ENCODE measurements at regions not wholly inside any gene's neighbourhood (a gene's known extent, or its start where the extent isn't known, plus 50 kb on each side); places are given as distances from the start of the nearest gene placed in this dataset.

GRCh38 chr10:121684276-121684675 lies 86.0 kb upstream of the FGFR2 start:
- CTCF ChIA-PET, result no interaction called here
- no TSS peak for BruUV-seq (replicated peaks)
- intact Hi-C loops (cut with micrococcal nuclease; ENCODE audit: unreplicated experiment), result no loop called here
- POLR2A ChIA-PET, result no interaction called here
- Histone ChIP-seq H3K36me3 (ENCODE audit: control insufficient read depth, insufficient read depth, low read length) (no peaks in the 10 kb centered on the region), H3K4me3 (ENCODE audit: low read depth in 2 of 2, low read length in 2 of 2) (no peak overlapping the region), H3K27ac (ENCODE audit: low read length) (no peak overlapping the region), H3K27me3 (ENCODE audit: control insufficient read depth, insufficient read depth, low read length) (peaks cover 9% of the 10 kb centered on the region), H3K9me3 (ENCODE audit: control insufficient read depth, insufficient read depth, low read depth, low read length) (no peaks in the 10 kb centered on the region), H3K4me1 (ENCODE audit: control insufficient read depth, insufficient read depth, low read length) (no peaks in the 10 kb centered on the region)
- no peak for TF ChIP-seq REST (IDR thresholded peaks at IDR 0.05; ENCODE audit: insufficient read depth in 1 of 2, low read depth in 2 of 2, low read length in 1 of 2)
- DNase-seq (ENCODE audit: low read depth, low spot score), result no peak
- ATAC-seq, result no peak
- in situ Hi-C loops (cut with HindIII; ENCODE audit: low pct_unique_long_range_greater_than_20kb, low sequenced_read_pairs), result no loop called here

GRCh38 chr10:121683816-121684215 lies 85.6 kb upstream of the FGFR2 start:
- ATAC-seq, result no peak
- CTCF ChIA-PET, result interaction anchor here (0.6 kb wide), 1 partner anchor 715 kb away, joined by 9 read pairs; no protein-coding TSS in a partner anchor
- POLR2A ChIA-PET, result no interaction called here

More at GRCh38 chr10:121683816-121684215, 85.6 kb upstream of the FGFR2 start:
- no peak for TF ChIP-seq TCF7L2 (IDR thresholded peaks at IDR 0.05; ENCODE audit: low read depth, low read length)
- no peak for TF ChIP-seq SIN3A (IDR thresholded peaks at IDR 0.05; ENCODE audit: borderline replicate concordance, insufficient read depth, low read depth, low read length)
- no peak for TF ChIP-seq REST (IDR thresholded peaks at IDR 0.05; ENCODE audit: insufficient read depth in 1 of 2, low read depth in 2 of 2, low read length in 1 of 2)
- TF ChIP-seq POLR2AphosphoS5 (IDR thresholded peaks at IDR 0.05; ENCODE audit: low read depth, low read length), result no peak
- no peak for TF ChIP-seq CTCF (IDR thresholded peaks at IDR 0.05)
- DNase-seq (ENCODE audit: low read depth, low spot score), result no peak
- intact Hi-C loops (cut with micrococcal nuclease; ENCODE audit: unreplicated experiment) (no loop called here), in situ Hi-C loops (cut with HindIII; ENCODE audit: low pct_unique_long_range_greater_than_20kb, low sequenced_read_pairs) (no loop called here)
- BruUV-seq (replicated peaks), result no TSS peak
- Histone ChIP-seq H3K27ac (ENCODE audit: low read length) (no peak overlapping the region), H3K36me3 (ENCODE audit: control insufficient read depth, insufficient read depth, low read length) (no peaks in the 10 kb centered on the region), H3K27me3 (ENCODE audit: control insufficient read depth, insufficient read depth, low read length) (peaks cover 9% of the 10 kb centered on the region), H3K4me1 (ENCODE audit: control insufficient read depth, insufficient read depth, low read length) (no peaks in the 10 kb centered on the region), H3K9me3 (ENCODE audit: control insufficient read depth, insufficient read depth, low read depth, low read length) (no peaks in the 10 kb centered on the region), H3K4me3 (ENCODE audit: low read depth in 2 of 2, low read length in 2 of 2) (no peak overlapping the region)

All from Panc1 (cell line).